ENCODE measurements at regions not wholly inside any gene's neighbourhood (a gene's known extent, or its start where the extent isn't known, plus 50 kb on each side); places are given as distances from the start of the nearest gene placed in this dataset.

- Mint-ChIP-seq H3K9me3 (no peaks in the 10 kb centered on the region), H3K27ac (no peak overlapping the region), H3K4me1 (ENCODE audit: low read depth) (no peaks in the 10 kb centered on the region), H3K36me3 (ENCODE audit: low read depth) (no peaks in the 10 kb centered on the region), H3K27me3 (no peaks in the 10 kb centered on the region), H3K4me3 (no peak overlapping the region)
- intact Hi-C loops (cut with micrococcal nuclease), result no loop called here
Measured at GRCh38 chr16:18008356-18008755, 328.2 kb downstream of the NPIPA8 start.

- H3K36me3 Mint-ChIP-seq (ENCODE audit: low read depth), result no peaks in the 10 kb centered on the region
- H3K27me3 Mint-ChIP-seq, result no peaks in the 10 kb centered on the region
- intact Hi-C loops (cut with micrococcal nuclease), result no loop called here
- no peaks in the 10 kb centered on the region for H3K9me3 Mint-ChIP-seq
- H3K27ac Mint-ChIP-seq, result no peak overlapping the region
- no peaks in the 10 kb centered on the region for H3K4me1 Mint-ChIP-seq (ENCODE audit: low read depth)
- no peak overlapping the region for H3K4me3 Mint-ChIP-seq
Measured at GRCh38 chr16:18003033-18003432, 333.5 kb downstream of the NPIPA8 start.

- no peaks in the 10 kb centered on the region for H3K4me1 Mint-ChIP-seq (ENCODE audit: low read depth)
- intact Hi-C loops (cut with micrococcal nuclease), result no loop called here
- H3K27ac Mint-ChIP-seq, result no peak overlapping the region
- peaks cover 1% of the 10 kb centered on the region for H3K27me3 Mint-ChIP-seq
- H3K9me3 Mint-ChIP-seq, result no peaks in the 10 kb centered on the region
- no peaks in the 10 kb centered on the region for H3K36me3 Mint-ChIP-seq (ENCODE audit: low read depth)
- no peak overlapping the region for H3K4me3 Mint-ChIP-seq
Measured at GRCh38 chr16:17998996-17999395, 337.5 kb downstream of the NPIPA8 start.

GRCh38 chr16:17998550-17998949 is 338.0 kb downstream of the NPIPA8 start:
- intact Hi-C loops (cut with micrococcal nuclease), result no loop called here
- Mint-ChIP-seq H3K4me3 (no peak overlapping the region), H3K27me3 (peaks cover 1% of the 10 kb centered on the region), H3K27ac (no peak overlapping the region), H3K4me1 (ENCODE audit: low read depth) (no peaks in the 10 kb centered on the region), H3K36me3 (ENCODE audit: low read depth) (no peaks in the 10 kb centered on the region), H3K9me3 (no peaks in the 10 kb centered on the region)

- Mint-ChIP-seq H3K4me1 (ENCODE audit: low read depth) (no peaks in the 10 kb centered on the region), H3K27ac (no peak overlapping the region), H3K27me3 (peaks cover 3% of the 10 kb centered on the region), H3K36me3 (ENCODE audit: low read depth) (no peaks in the 10 kb centered on the region), H3K9me3 (no peaks in the 10 kb centered on the region), H3K4me3 (no peak overlapping the region)
- intact Hi-C loops (cut with micrococcal nuclease), result no loop called here
Measured at GRCh38 chr16:17994027-17994426, 342.5 kb downstream of the NPIPA8 start.

DNA sequence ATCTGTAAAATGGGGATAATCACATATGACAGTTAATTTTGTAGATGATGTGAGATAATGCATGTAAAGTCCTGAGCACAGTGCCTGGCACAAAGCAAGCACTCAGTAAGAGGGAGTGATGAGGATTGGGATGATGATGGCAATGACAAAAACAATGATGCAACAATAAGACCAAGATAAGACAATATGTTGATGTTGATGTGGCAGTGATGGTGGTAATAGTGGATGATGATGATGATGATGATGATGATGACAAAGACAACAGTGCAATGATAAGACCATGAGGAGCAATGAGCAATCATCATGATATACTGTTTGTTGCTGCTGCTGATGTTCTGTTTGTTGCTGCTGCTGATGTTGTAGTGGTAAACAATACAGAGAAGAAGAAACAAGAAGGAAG is 344.1 kb downstream of the NPIPA8 start:
- Mint-ChIP-seq H3K27me3 (peaks cover 3% of the 10 kb centered on the region), H3K9me3 (no peaks in the 10 kb centered on the region), H3K36me3 (ENCODE audit: low read depth) (no peaks in the 10 kb centered on the region), H3K27ac (no peak overlapping the region), H3K4me3 (no peak overlapping the region), H3K4me1 (ENCODE audit: low read depth) (no peaks in the 10 kb centered on the region)
- intact Hi-C loops (cut with micrococcal nuclease), result no loop called here

DNA sequence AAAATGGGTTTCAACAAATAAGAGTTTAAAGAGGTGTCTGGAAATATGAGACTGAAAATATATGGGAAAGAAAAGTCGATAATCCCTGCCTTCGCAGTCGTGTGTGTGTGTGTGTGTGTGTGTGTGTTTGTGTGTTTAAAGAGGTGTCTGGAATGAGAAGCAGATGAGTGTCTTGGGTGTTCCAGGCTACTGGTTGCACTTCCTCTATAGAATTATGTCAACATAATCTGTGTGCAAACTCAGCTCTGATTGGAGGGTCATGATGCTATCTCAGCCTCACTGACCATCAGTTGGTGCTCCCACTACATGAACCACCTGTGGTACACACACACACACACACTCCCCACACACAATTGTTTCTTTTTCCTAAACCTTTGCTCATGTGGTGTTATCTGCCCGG is 347.3 kb downstream of the NPIPA8 start:
- peaks cover 1% of the 10 kb centered on the region for H3K27me3 Mint-ChIP-seq
- no peak overlapping the region for H3K27ac Mint-ChIP-seq
- H3K9me3 Mint-ChIP-seq, result no peaks in the 10 kb centered on the region

GRCh38 chr16:17988839-17989238 is 347.7 kb downstream of the NPIPA8 start:
- H3K9me3 Mint-ChIP-seq, result no peaks in the 10 kb centered on the region
- peaks cover 1% of the 10 kb centered on the region for H3K27me3 Mint-ChIP-seq
- intact Hi-C loops (cut with micrococcal nuclease), result no loop called here
- H3K4me1 Mint-ChIP-seq (ENCODE audit: low read depth), result no peaks in the 10 kb centered on the region
- H3K27ac Mint-ChIP-seq, result no peak overlapping the region
- H3K4me3 Mint-ChIP-seq, result no peak overlapping the region
- no peaks in the 10 kb centered on the region for H3K36me3 Mint-ChIP-seq (ENCODE audit: low read depth)

More for the DNA sequence above, 347.3 kb downstream of the NPIPA8 start:
- Mint-ChIP-seq H3K4me3 (no peak overlapping the region), H3K36me3 (ENCODE audit: low read depth) (no peaks in the 10 kb centered on the region), H3K4me1 (ENCODE audit: low read depth) (no peaks in the 10 kb centered on the region)
- intact Hi-C loops (cut with micrococcal nuclease), result no loop called here

GRCh38 chr16:17986991-17987390 is 349.5 kb downstream of the NPIPA8 start:
- Mint-ChIP-seq H3K27me3 (peaks cover 1% of the 10 kb centered on the region), H3K4me3 (no peak overlapping the region)

DNA sequence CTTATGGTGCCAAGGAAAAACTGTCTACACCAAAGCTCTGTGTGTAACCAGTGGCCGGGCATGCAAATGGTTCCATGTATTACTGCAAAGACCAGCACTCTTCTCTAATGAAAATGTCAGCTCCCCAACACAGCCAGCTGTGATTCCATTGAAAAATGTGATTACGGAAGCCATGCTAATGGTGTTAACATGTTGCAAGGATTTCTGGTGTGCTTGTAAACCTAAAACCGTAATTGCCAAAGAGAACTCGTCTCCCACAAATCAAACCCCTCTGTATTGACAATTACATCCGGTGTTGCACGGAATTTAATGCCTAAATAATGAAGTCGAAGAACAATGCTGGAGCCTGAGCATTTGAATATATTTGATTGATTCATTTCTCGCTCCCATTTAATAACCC is 351.7 kb downstream of the NPIPA8 start:
- no peak overlapping the region for H3K4me3 Mint-ChIP-seq
- no peaks in the 10 kb centered on the region for H3K36me3 Mint-ChIP-seq (ENCODE audit: low read depth)
- H3K27ac Mint-ChIP-seq, result no peak overlapping the region
- no peaks in the 10 kb centered on the region for H3K4me1 Mint-ChIP-seq (ENCODE audit: low read depth)
- no peaks in the 10 kb centered on the region for H3K27me3 Mint-ChIP-seq
- H3K9me3 Mint-ChIP-seq, result no peaks in the 10 kb centered on the region
- intact Hi-C loops (cut with micrococcal nuclease), result no loop called here

More at GRCh38 chr16:17986991-17987390, 349.5 kb downstream of the NPIPA8 start:
- Mint-ChIP-seq H3K36me3 (ENCODE audit: low read depth) (no peaks in the 10 kb centered on the region), H3K4me1 (ENCODE audit: low read depth) (no peaks in the 10 kb centered on the region), H3K9me3 (no peaks in the 10 kb centered on the region), H3K27ac (no peak overlapping the region)
- intact Hi-C loops (cut with micrococcal nuclease), result no loop called here

DNA sequence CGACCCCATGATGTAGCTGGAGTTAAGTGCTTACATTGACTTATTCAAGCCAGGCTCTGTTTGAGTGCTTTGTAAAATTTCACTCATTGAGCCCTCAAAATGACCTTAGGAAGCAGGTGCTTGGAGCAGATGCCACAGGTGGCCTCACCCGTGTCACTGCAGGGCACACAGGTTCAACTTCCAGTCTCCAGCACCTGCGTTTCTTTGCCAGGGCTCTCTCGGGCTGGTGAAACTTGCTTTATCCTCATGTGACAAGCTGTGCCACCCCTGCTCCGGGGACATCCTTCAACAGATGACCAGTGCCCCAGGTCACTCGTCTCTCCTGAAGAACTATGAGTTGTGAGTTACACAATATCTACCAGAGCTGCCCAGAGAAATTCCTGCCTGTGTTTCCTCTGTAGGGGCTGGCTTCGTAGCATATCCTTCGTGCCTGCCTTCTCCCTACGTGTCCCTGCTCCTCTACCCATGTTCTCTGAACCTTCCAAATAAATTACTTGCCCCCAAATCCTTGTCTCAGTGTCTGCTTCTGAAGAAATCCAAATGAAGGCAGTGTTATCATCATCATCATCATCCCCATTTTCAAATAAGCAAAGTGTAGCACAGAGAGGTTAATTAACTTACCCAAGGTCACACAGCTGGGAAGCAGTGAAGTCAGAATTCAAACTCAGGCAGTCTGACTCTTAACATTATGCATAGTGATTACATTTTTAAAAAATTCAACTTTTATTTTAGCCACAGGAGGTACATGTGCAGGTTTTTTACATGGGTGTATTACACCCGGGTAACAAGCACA is 352.5 kb downstream of the NPIPA8 start:
- no peak overlapping the region for H3K4me3 Mint-ChIP-seq
- H3K27ac Mint-ChIP-seq, result no peak overlapping the region
- no peaks in the 10 kb centered on the region for H3K4me1 Mint-ChIP-seq (ENCODE audit: low read depth)
- no peaks in the 10 kb centered on the region for H3K27me3 Mint-ChIP-seq
- no peaks in the 10 kb centered on the region for H3K9me3 Mint-ChIP-seq
- H3K36me3 Mint-ChIP-seq (ENCODE audit: low read depth), result no peaks in the 10 kb centered on the region
- intact Hi-C loops (cut with micrococcal nuclease), result no loop called here

- H3K9me3 Mint-ChIP-seq, result no peaks in the 10 kb centered on the region
- H3K27me3 Mint-ChIP-seq, result no peaks in the 10 kb centered on the region
- H3K36me3 Mint-ChIP-seq (ENCODE audit: low read depth), result no peaks in the 10 kb centered on the region
- intact Hi-C loops (cut with micrococcal nuclease), result no loop called here
- H3K4me1 Mint-ChIP-seq (ENCODE audit: low read depth), result no peaks in the 10 kb centered on the region
- no peak overlapping the region for H3K4me3 Mint-ChIP-seq
- no peak overlapping the region for H3K27ac Mint-ChIP-seq
Measured at GRCh38 chr16:17983114-17983513, 353.4 kb downstream of the NPIPA8 start.

DNA sequence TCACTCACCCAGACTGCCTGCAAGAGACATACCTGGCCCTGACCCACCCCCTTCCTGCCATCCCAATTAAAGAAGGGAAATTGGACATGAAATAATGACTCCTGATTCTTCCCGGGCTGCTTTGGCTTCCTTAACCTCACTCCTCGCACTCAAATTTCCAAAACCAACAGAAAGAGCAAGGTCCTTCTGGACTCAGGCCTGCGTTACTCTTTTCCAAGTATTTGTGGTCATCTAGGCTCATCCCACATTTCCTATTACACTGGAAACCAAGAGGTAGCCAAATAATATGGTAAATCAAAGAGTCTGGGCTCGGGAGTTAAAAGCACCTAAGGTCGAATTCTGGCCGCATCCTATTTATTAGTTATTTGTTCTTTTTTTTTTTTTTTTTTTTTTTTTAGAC is 359.3 kb downstream of the NPIPA8 start:
- Mint-ChIP-seq H3K27me3 (no peaks in the 10 kb centered on the region), H3K9me3 (no peaks in the 10 kb centered on the region), H3K27ac (no peak overlapping the region), H3K36me3 (ENCODE audit: low read depth) (no peaks in the 10 kb centered on the region), H3K4me3 (no peak overlapping the region), H3K4me1 (ENCODE audit: low read depth) (no peaks in the 10 kb centered on the region)
- intact Hi-C loops (cut with micrococcal nuclease), result no loop called here

- intact Hi-C loops (cut with micrococcal nuclease), result no loop called here
- H3K27me3 Mint-ChIP-seq, result no peaks in the 10 kb centered on the region
- no peaks in the 10 kb centered on the region for H3K4me1 Mint-ChIP-seq (ENCODE audit: low read depth)
- H3K9me3 Mint-ChIP-seq, result no peaks in the 10 kb centered on the region
- no peak overlapping the region for H3K27ac Mint-ChIP-seq
- H3K4me3 Mint-ChIP-seq, result no peak overlapping the region
- no peaks in the 10 kb centered on the region for H3K36me3 Mint-ChIP-seq (ENCODE audit: low read depth)
Measured at GRCh38 chr16:17972460-17972943, 364.0 kb downstream of the NPIPA8 start.

DNA sequence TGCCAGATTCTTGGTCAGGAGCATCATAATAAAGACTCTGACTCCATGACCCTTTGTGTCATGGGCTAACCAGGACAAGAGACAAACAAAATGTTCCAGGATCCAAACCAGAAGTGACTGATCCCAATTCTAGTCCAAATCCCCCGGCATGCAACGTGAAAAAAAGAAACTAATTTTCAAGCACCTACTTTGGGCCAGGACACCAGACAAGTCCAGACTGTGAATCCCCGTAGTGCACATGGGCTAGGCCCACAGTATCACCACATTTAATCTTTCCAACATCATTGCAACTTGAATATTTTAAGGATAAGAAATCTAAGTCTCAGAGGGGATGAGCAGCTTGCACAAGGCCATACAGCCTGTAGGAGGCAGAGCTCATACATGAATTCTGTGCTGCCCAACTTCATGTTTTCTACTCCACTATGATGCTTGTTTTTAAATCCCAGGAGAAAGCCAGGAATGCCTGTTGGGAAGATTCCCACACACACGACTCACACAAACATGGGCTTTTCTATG is 365.7 kb downstream of the NPIPA8 start:
- no peak overlapping the region for H3K4me3 Mint-ChIP-seq
- H3K4me1 Mint-ChIP-seq (ENCODE audit: low read depth), result no peaks in the 10 kb centered on the region
- no peaks in the 10 kb centered on the region for H3K9me3 Mint-ChIP-seq
- no peaks in the 10 kb centered on the region for H3K36me3 Mint-ChIP-seq (ENCODE audit: low read depth)
- intact Hi-C loops (cut with micrococcal nuclease), result no loop called here
- no peak overlapping the region for H3K27ac Mint-ChIP-seq
- H3K27me3 Mint-ChIP-seq, result no peaks in the 10 kb centered on the region
